ENCODE measurements at regions not wholly inside any gene's neighbourhood (a gene's known extent, or its start where the extent isn't known, plus 50 kb on each side); places are given as distances from the start of the nearest gene placed in this dataset.

DNA sequence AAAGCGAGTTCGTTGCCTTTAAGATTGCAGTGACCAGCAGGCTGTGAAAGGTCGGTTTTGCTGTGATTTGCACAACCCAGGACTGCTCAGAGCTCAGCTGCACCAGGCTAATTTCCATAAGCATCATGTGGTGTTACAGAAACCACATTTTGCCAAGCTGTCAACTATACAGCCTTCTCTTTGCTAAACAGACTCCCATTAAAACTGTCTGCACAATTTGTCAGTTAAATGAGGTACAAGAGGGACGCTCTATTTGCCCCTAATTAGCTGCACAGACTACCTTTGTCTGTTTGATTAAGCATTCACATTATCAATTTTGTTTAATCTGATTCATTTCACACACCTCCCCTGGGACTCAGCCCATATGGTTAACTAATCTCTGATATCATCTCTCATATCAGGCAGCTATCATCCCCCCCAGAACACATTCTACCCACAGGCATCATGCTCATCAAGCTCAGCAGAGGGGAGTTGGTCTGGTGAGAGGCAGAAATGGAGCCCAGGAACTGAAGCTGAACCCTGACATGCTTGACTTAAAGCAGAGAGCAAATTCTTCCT lies 62.1 kb downstream of the OLIG3 start:
- TF ChIP-seq GATA2 (IDR thresholded peaks at IDR 0.05; ENCODE audit: low read depth, low read length) (peak; percentile 51), GATA3 (IDR thresholded peaks at IDR 0.05; ENCODE audit: low read depth, low read length) (peak; percentile 72)
